ENCODE measurements at regions not wholly inside any gene's neighbourhood (a gene's known extent, or its start where the extent isn't known, plus 50 kb on each side); places are given as distances from the start of the nearest gene placed in this dataset.

GRCh38 chr13:75993823-75994222 is 357.7 kb downstream of the LMO7 start:
- no peak for DNase-seq
- CTCF ChIA-PET = no interaction called here
- H3K4me1 ChIP-seq (ENCODE audit: control insufficient read depth in 1 of 2, insufficient read depth in 2 of 2, low read depth in 1 of 2, low read length in 1 of 2) = no peaks in the 10 kb centered on the region
- no peaks in the 10 kb centered on the region for H3K27me3 ChIP-seq (ENCODE audit: insufficient read depth)
- no peaks in the 10 kb centered on the region for H3K9me3 ChIP-seq
- no peak for TF ChIP-seq PBX3 (IDR thresholded peaks at IDR 0.05)
- TF ChIP-seq YY1 (IDR thresholded peaks at IDR 0.05; ENCODE audit: low read depth) = no peak
- no peak for TF ChIP-seq POLR2AphosphoS5 (IDR thresholded peaks at IDR 0.05; ENCODE audit: low read depth, low read length)
- TF ChIP-seq ZBTB33 (IDR thresholded peaks at IDR 0.05; ENCODE audit: borderline replicate concordance, low read depth) = no peak
- no peak for TF ChIP-seq ELF1 (IDR thresholded peaks at IDR 0.05)
- no peak for TF ChIP-seq EZH2phosphoT487 (IDR thresholded peaks at IDR 0.05; ENCODE audit: borderline replicate concordance, low read depth)
- no peak for TF ChIP-seq JUND (IDR thresholded peaks at IDR 0.05)
- no peak for TF ChIP-seq USF2 (IDR thresholded peaks at IDR 0.05; ENCODE audit: borderline replicate concordance, low read depth, low read length)
- no peak for TF ChIP-seq FOXJ3 (CRISPR knock-in tag; IDR thresholded peaks at IDR 0.05)
- TF ChIP-seq TEAD4 (IDR thresholded peaks at IDR 0.05; ENCODE audit: borderline replicate concordance, insufficient read depth) = no peak
- no peak for TF ChIP-seq REST (IDR thresholded peaks at IDR 0.05; ENCODE audit: low read depth, low read length)
- TF ChIP-seq RFX5 (IDR thresholded peaks at IDR 0.05; ENCODE audit: low read length) = no peak
- no peak for TF ChIP-seq GABPA (IDR thresholded peaks at IDR 0.05; ENCODE audit: low read depth)
- no peak for TF ChIP-seq SIN3A (IDR thresholded peaks at IDR 0.05; ENCODE audit: borderline replicate concordance, low read depth, low read length)
- TF ChIP-seq SMC3 (IDR thresholded peaks at IDR 0.05; ENCODE audit: low read depth, low read length) = no peak
- TF ChIP-seq MAX (IDR thresholded peaks at IDR 0.05; ENCODE audit: low read depth) = no peak
- TF ChIP-seq RXRA (IDR thresholded peaks at IDR 0.05; ENCODE audit: borderline replicate concordance, low read depth) = no peak
- no peak for TF ChIP-seq EP300 (IDR thresholded peaks at IDR 0.05; ENCODE audit: borderline replicate concordance in 1 of 2, low read depth in 1 of 2, low read length in 1 of 2)
- no peak for TF ChIP-seq RCOR1 (IDR thresholded peaks at IDR 0.05; ENCODE audit: low read length)
- no peak overlapping the region for H3K9ac ChIP-seq
- no peak overlapping the region for H3K4me2 ChIP-seq
- no peaks in the 10 kb centered on the region for H4K20me1 ChIP-seq (ENCODE audit: insufficient read depth)
- no peaks in the 10 kb centered on the region for H3F3A ChIP-seq (replicated peaks; ENCODE audit: insufficient read depth)
- POLR2A ChIA-PET = no interaction called here
- H2AFZ ChIP-seq (ENCODE audit: low read depth) = no peak overlapping the region
- H3K36me3 ChIP-seq (replicated peaks in 1 of 2; ENCODE audit: control insufficient read depth in 1 of 2, insufficient read depth in 2 of 2, low read length in 1 of 2) = no peaks in the 10 kb centered on the region
- H3K79me2 ChIP-seq (ENCODE audit: insufficient read depth) = no peaks in the 10 kb centered on the region
- 66% methylated on average over 8 of the region's 8 CpGs for WGBS (ENCODE audit: low lambda C conversion rate)
- H3K4me3 ChIP-seq (ENCODE audit: low read depth in 2 of 2, low read length in 1 of 2) = no peak overlapping the region
- H3K9me2 ChIP-seq = no peaks in the 10 kb centered on the region
- no peak overlapping the region for H3K27ac ChIP-seq (ENCODE audit: low read depth in 2 of 2, low read length in 1 of 2)
